Trophoblast cell (in vitro differentiated cells and primary cell): ENCODE measurements at regions not wholly inside any gene's neighbourhood (a gene's known extent, or its start where the extent isn't known, plus 50 kb on each side); places are given as distances from the start of the nearest gene placed in this dataset.

Experiments used
- DNase-seq, 2 donors: peaks; one replicate each; pipeline ENCODE4 v3.0.0-alpha.2; 2016
- H2AFZ ChIP-seq: 2 replicates; pipeline ENCODE4 v1.6.1; 2013; ENCODE audit warnings: low read length, moderate library complexity, mild to moderate bottlenecking; ENCODE audit not compliant: insufficient read depth, poor library complexity
- H2AK5ac ChIP-seq: 2 replicates; pipeline ENCODE4 v1.6.1; 2013; ENCODE audit warnings: mild to moderate bottlenecking, low read length
- H2BK120ac ChIP-seq: 2 replicates; pipeline ENCODE4 v1.6.1; 2013; ENCODE audit warnings: low read length, mild to moderate bottlenecking, moderate library complexity; ENCODE audit not compliant: insufficient read depth, poor library complexity
- H2BK12ac ChIP-seq: 2 replicates; pipeline ENCODE4 v1.6.1; 2013; ENCODE audit warnings: mild to moderate bottlenecking, low read length, moderate library complexity
- H2BK5ac ChIP-seq: 2 replicates; pipeline ENCODE4 v1.6.1; 2013; ENCODE audit warnings: low read length, low read depth, moderate library complexity, mild to moderate bottlenecking; ENCODE audit not compliant: poor library complexity
- H3K14ac ChIP-seq: 2 replicates; pipeline ENCODE4 v1.6.1; 2013; ENCODE audit warnings: mild to moderate bottlenecking, low read length
- H3K18ac ChIP-seq: 2 replicates; pipeline ENCODE4 v1.6.1; 2013; ENCODE audit warnings: mild to moderate bottlenecking, low read length
- H3K23ac ChIP-seq: 2 replicates; pipeline ENCODE4 v1.6.1; 2013; ENCODE audit warnings: low read length
- H3K27ac ChIP-seq: 2 replicates; pipeline ENCODE4 v1.5.1; 2013; ENCODE audit warnings: low read depth, mild to moderate bottlenecking, inconsistent platforms, low read length, moderate library complexity
- H3K27me3 ChIP-seq: 2 replicates; pipeline ENCODE4 v1.6.1; 2013; ENCODE audit warnings: inconsistent platforms, mild to moderate bottlenecking, low read length, moderate library complexity; ENCODE audit not compliant: insufficient read depth
- H3K36me3 ChIP-seq, 2 experiments: 1 replicate in 1 of 2; 2 replicates in 1 of 2; pipeline ENCODE4 v1.6.1; 2013; ENCODE audit warnings: low read length in 2 of 2, mild to moderate bottlenecking in 2 of 2, moderate library complexity in 1 of 2; ENCODE audit not compliant: insufficient read depth in 2 of 2, control insufficient read depth in 1 of 2
- H3K4ac ChIP-seq: 2 replicates; pipeline ENCODE4 v1.6.1; 2013; ENCODE audit warnings: low read depth, mild to moderate bottlenecking, low read length, moderate library complexity
- H3K4me1 ChIP-seq, 2 experiments: 1 replicate in 1 of 2; 2 replicates in 1 of 2; pipeline ENCODE4 v1.6.1; 2013; ENCODE audit warnings: low read length in 2 of 2, mild to moderate bottlenecking in 2 of 2, moderate library complexity in 1 of 2; ENCODE audit not compliant: insufficient read depth in 2 of 2, control insufficient read depth in 1 of 2
- H3K4me2 ChIP-seq: 2 replicates; pipeline ENCODE4 v1.6.1; 2013; ENCODE audit warnings: inconsistent platforms, mild to moderate bottlenecking, low read length, moderate library complexity
- H3K4me3 ChIP-seq: 2 replicates; pipeline ENCODE4 v1.5.1; 2013; ENCODE audit warnings: mild to moderate bottlenecking, low read depth, low read length, inconsistent platforms
- H3K79me1 ChIP-seq: one replicate; pipeline ENCODE4 v1.6.1; 2013; ENCODE audit warnings: low read length
- H3K79me2 ChIP-seq: 2 replicates; pipeline ENCODE4 v1.6.1; 2013; ENCODE audit warnings: low read length, mild to moderate bottlenecking; ENCODE audit not compliant: control insufficient read depth, insufficient read depth, poor library complexity
- H3K9ac ChIP-seq: 2 replicates; pipeline ENCODE4 v1.6.1; 2013; ENCODE audit warnings: mild to moderate bottlenecking, low read length
- H3K9me3 ChIP-seq: 2 replicates; pipeline ENCODE4 v1.6.1; 2013; ENCODE audit warnings: low read depth, mild to moderate bottlenecking, control low read depth, inconsistent platforms, low read length; ENCODE audit not compliant: insufficient read depth
- H4K12ac ChIP-seq: 2 replicates; pipeline ENCODE4 v1.6.1; 2013; ENCODE audit warnings: low read depth, mild to moderate bottlenecking, low read length, moderate library complexity
- H4K8ac ChIP-seq: 2 replicates; pipeline ENCODE4 v1.6.1; 2013; ENCODE audit warnings: low read depth, mild to moderate bottlenecking, low read length, moderate library complexity
- H4K91ac ChIP-seq: one replicate; pipeline ENCODE4 v1.6.1; 2013; ENCODE audit warnings: low read depth, mild to moderate bottlenecking, low read length, moderate library complexity
- WGBS: extraction: QIAGEN DNeasy Blood & Tissue Kit; methylation state at CpG from one replicate; pipeline ENCODE4 v1.1.7; 2013; ENCODE audit warnings: missing lambda C conversion rate; ENCODE audit not compliant: insufficient read length, insufficient coverage; ENCODE audit errors: extremely low coverage; 5-methylcytosine and 5-hydroxymethylcytosine counted together

DNA sequence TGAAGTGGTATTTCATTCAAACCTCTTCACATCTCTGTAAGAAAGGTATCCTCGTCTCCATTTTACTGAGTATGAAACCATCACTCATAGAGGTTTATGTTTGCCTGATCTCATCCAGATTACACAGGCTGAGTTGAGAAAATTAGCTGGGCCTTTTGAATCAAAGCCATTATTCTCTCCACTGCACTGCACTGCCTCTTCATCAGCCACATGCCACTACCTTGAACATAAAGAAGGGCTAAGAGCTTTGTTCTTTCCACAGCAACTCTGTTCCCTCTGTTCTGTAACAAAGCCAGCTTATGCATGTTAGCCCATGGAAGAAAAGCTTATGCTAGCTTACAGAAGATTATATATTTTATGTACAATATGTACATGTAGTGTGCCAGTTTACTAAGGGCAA, 362.6 kb upstream of the DLGAP1 start:
- Histone ChIP-seq H3K27me3 (no peaks in the 10 kb centered on the region), H3K14ac (no peak overlapping the region), H2BK5ac (no peak overlapping the region), H3K27ac (no peak overlapping the region), H2AK5ac (no peak overlapping the region), H3K4ac (no peak overlapping the region), H3K18ac (no peak overlapping the region), H2BK12ac (no peak overlapping the region), H4K91ac (no peak overlapping the region), H3K9ac (no peak overlapping the region), H2AFZ (no peak overlapping the region), H3K4me2 (no peak overlapping the region), H3K79me1 (no peaks in the 10 kb centered on the region), H3K79me2 (no peaks in the 10 kb centered on the region), H3K36me3 (no peaks in the 10 kb centered on the region), H4K12ac (no peak overlapping the region), H2BK120ac (no peak overlapping the region), H4K8ac (no peak overlapping the region), H3K9me3 (peaks cover 2% of the 10 kb centered on the region), H3K4me1 (no peaks in the 10 kb centered on the region), H3K23ac (no peak overlapping the region), H3K4me3 (no peak overlapping the region)
- WGBS, result no CpG with 5 or more reads among the region's 1 CpG
- no peak for DNase-seq

DNA sequence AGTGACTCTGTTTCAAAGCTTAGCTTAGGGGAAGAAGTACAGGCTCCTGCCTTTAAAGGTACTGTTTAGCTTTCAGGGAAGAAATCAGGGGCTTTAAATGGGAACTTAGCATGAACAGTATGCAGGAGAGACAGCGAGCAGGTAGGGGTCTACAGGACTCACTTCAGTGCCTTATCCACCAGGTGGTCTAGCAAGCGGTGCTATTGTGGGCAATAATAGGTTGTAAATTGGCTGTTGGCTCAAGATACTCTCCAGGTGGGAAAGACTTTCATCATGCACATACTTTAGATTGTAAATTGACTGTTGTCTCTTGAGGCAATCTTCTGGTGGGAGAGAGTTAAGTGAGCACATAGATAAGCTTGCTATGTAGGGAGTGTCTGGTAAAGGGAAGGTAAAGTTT, 358.6 kb upstream of the DLGAP1 start:
- Histone ChIP-seq H3K4ac (no peak overlapping the region), H3K23ac (no peak overlapping the region), H3K27me3 (no peaks in the 10 kb centered on the region), H2AK5ac (no peak overlapping the region), H3K27ac (no peak overlapping the region), H2AFZ (no peak overlapping the region), H3K9me3 (peaks cover 2% of the 10 kb centered on the region), H3K18ac (no peak overlapping the region), H2BK120ac (no peak overlapping the region), H4K8ac (no peak overlapping the region), H3K79me1 (no peaks in the 10 kb centered on the region), H4K91ac (no peak overlapping the region), H3K4me3 (no peak overlapping the region), H3K79me2 (no peaks in the 10 kb centered on the region), H3K4me2 (no peak overlapping the region), H4K12ac (no peak overlapping the region), H2BK12ac (no peak overlapping the region), H3K4me1 (no peaks in the 10 kb centered on the region), H3K36me3 (no peaks in the 10 kb centered on the region), H2BK5ac (no peak overlapping the region), H3K14ac (no peak overlapping the region), H3K9ac (no peak overlapping the region)
- WGBS, result no CpG with 5 or more reads among the region's 2 CpGs
- peak in 1 of 2 donors; percentile 5 for DNase-seq

DNA sequence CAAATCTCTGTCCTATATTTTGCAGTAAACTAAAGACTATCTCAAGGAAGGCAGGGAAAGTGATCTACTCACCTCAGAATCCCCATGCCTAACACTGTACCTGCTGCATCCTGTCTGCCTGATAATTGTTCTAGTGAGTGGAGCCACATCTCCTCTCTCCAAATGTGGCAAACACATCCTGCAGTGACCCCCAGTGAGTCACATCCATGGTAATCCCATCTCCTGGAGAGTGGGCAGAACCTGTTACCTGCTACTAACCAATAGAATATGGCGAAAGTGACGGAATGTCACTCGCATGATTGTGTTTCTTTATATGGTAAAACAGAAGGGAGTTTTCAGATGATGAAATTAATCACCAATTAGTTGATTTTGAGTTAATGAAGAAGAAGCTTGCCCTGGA, 353.8 kb upstream of the DLGAP1 start:
- H3K9me3 ChIP-seq, result no peaks in the 10 kb centered on the region
- H3K4me3 ChIP-seq, result no peak overlapping the region
- no peak overlapping the region for H3K23ac ChIP-seq
- WGBS, result no CpG with 5 or more reads among the region's 3 CpGs
- no peaks in the 10 kb centered on the region for H3K27me3 ChIP-seq
- H2BK120ac ChIP-seq, result no peak overlapping the region
- H3K36me3 ChIP-seq, result no peaks in the 10 kb centered on the region
- H3K4ac ChIP-seq, result no peak overlapping the region
- H3K9ac ChIP-seq, result no peak overlapping the region
- H2AFZ ChIP-seq, result no peak overlapping the region
- H3K79me1 ChIP-seq, result no peaks in the 10 kb centered on the region
- H4K91ac ChIP-seq, result no peak overlapping the region
- no peaks in the 10 kb centered on the region for H3K4me1 ChIP-seq
- no peak overlapping the region for H3K4me2 ChIP-seq
- H4K12ac ChIP-seq, result no peak overlapping the region
- no peak overlapping the region for H2BK5ac ChIP-seq
- no peak overlapping the region for H2AK5ac ChIP-seq
- H3K27ac ChIP-seq, result no peak overlapping the region
- H3K79me2 ChIP-seq, result no peaks in the 10 kb centered on the region
- no peak overlapping the region for H2BK12ac ChIP-seq
- no peak overlapping the region for H3K18ac ChIP-seq
- H4K8ac ChIP-seq, result no peak overlapping the region
- no peak for DNase-seq
- H3K14ac ChIP-seq, result no peak overlapping the region

DNA sequence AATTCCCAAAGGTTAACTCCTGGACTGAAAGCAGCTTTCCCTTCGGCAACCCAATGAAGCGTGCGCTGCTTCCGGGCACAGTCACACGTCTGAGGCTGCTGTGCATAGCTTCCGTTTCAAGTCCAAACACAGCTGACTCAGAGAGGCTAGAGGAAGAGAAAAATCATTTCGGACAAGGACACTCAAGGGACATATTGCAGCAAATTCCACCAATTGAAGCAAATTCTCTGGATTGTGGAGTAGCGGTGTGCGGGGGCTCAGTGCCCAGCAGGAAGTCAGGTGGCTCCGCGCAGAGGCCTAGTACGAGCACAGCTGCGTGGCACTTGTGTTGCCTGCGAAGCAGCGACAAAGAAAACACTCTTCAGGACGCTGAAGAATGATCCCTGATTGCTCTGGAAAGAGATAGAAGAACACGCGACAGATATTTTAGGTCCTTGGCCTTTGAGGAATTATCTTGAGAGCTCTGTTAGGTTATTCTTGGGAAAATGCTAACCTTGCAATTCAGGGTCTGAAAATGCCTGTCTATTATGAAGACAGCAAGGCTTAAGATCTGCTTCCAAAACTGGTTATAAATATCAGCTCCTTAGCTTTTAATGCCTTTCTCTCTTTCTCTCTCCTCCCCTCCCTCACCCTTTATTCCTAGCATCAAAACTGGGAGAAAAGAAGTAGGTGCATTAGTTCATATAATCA, 352.6 kb upstream of the DLGAP1 start:
- Histone ChIP-seq H3K36me3 (no peaks in the 10 kb centered on the region), H3K9ac (no peak overlapping the region)
- no CpG with 5 or more reads among the region's 18 CpGs for WGBS

More for the DNA sequence above, 352.6 kb upstream of the DLGAP1 start:
- Histone ChIP-seq H3K14ac (no peak overlapping the region), H4K12ac (no peak overlapping the region), H3K4me3 (no peak overlapping the region), H3K4me2 (no peak overlapping the region), H4K8ac (no peak overlapping the region), H2AFZ (no peak overlapping the region), H2BK120ac (no peak overlapping the region), H3K4ac (no peak overlapping the region), H2AK5ac (no peak overlapping the region), H3K23ac (no peak overlapping the region), H3K9me3 (peaks cover 3% of the 10 kb centered on the region), H3K27me3 (no peaks in the 10 kb centered on the region), H2BK5ac (no peak overlapping the region), H3K79me1 (peaks cover 2% of the 10 kb centered on the region), H3K18ac (no peak overlapping the region), H2BK12ac (no peak overlapping the region), H3K79me2 (no peaks in the 10 kb centered on the region), H3K4me1 (no peaks in the 10 kb centered on the region), H4K91ac (no peak overlapping the region), H3K27ac (no peak overlapping the region)
- no peak for DNase-seq
